ENCODE measurements at regions not wholly inside any gene's neighbourhood (a gene's known extent, or its start where the extent isn't known, plus 50 kb on each side); places are given as distances from the start of the nearest gene placed in this dataset.

GRCh38 chr4:137609718-137610430 lies 77.6 kb upstream of the PCDH18 start (continued):
- TF ChIP-seq TBL1XR1 (IDR thresholded peaks at IDR 0.05; ENCODE audit: low read depth, low read length) (no peak), FOXM1 (IDR thresholded peaks at IDR 0.05; ENCODE audit: low read depth, low read length) (no peak)

- no peak for DNase-seq (ENCODE audit: low read depth, low spot score)
- no peak for FAIRE-seq
- H2AFZ ChIP-seq (ENCODE audit: control insufficient read depth, low read depth, low read length): no peak overlapping the region
- H3K27me3 ChIP-seq (replicated peaks in 1 of 2; ENCODE audit: control insufficient read depth in 2 of 2, insufficient read depth in 2 of 2, low read length in 1 of 2): no peaks in the 10 kb centered on the region
- CTCF ChIA-PET: no interaction called here
- no peak overlapping the region for H3K27ac ChIP-seq (ENCODE audit: control insufficient read depth, insufficient read depth)
- no peak overlapping the region for H3K4me3 ChIP-seq
- H3K9me3 ChIP-seq (replicated peaks; ENCODE audit: control insufficient read depth, insufficient read depth, low read length): no peaks in the 10 kb centered on the region
- TF ChIP-seq PAX5 (IDR thresholded peaks at IDR 0.05; ENCODE audit: borderline replicate concordance, low read depth, low read length) (no peak), NFYB (IDR thresholded peaks at IDR 0.05; ENCODE audit: insufficient read depth, low read depth, low read length) (0 out of 2 replicates have a peak, but pooled peaks have one; percentile 13)
- no peak for ATAC-seq
- H3K4me2 ChIP-seq (ENCODE audit: control insufficient read depth, insufficient read depth): no peak overlapping the region
- no TSS peak for BruUV-seq (replicated peaks)
- H4K20me1 ChIP-seq (ENCODE audit: control insufficient read depth, insufficient read depth): no peaks in the 10 kb centered on the region
- SMC1A ChIA-PET (ENCODE audit: uncharacterized antibody, unreplicated experiment): no interaction called here
- RAD21 ChIA-PET (ENCODE audit: unreplicated experiment): no interaction called here
- in situ Hi-C loops (cut with MboI): no loop called here
- no peaks in the 10 kb centered on the region for H3K36me3 ChIP-seq (ENCODE audit: control insufficient read depth in 2 of 2, insufficient read depth in 2 of 2, low read length in 1 of 2)
- no peaks in the 10 kb centered on the region for H3K4me1 ChIP-seq (ENCODE audit: control insufficient read depth, insufficient read depth, low read length)
- intact Hi-C loops (cut with micrococcal nuclease; ENCODE audit: unreplicated experiment): no loop called here
- H3K79me2 ChIP-seq (ENCODE audit: control insufficient read depth, insufficient read depth, low read length): no peaks in the 10 kb centered on the region
- no peak overlapping the region for H3K9ac ChIP-seq (ENCODE audit: control insufficient read depth, insufficient read depth, low read length)
- POLR2A ChIA-PET: no interaction called here
- WGBS (ENCODE audit: insufficient coverage, insufficient replicate concordance, low lambda C conversion rate, missing lambda C conversion rate): 0% methylated on average over 1 of the region's 1 CpG
These were observed 75.8 kb upstream of the PCDH18 start for GRCh38 chr4:137608085-137608484.

GRCh38 chr4:137602436-137602835 lies 70.1 kb upstream of the PCDH18 start:
- ChIA-PET RAD21 (ENCODE audit: unreplicated experiment) (no interaction called here), CTCF (interaction anchor here (1.2 to 1.8 kb wide), 2 partner anchors 10 to 12 kb away, joined by 3 to 4 read pairs; no protein-coding TSS in a partner anchor), SMC1A (ENCODE audit: uncharacterized antibody, unreplicated experiment) (interaction anchor here (1.7 kb wide), 1 partner anchor 10 kb away, joined by 5 read pairs; no protein-coding TSS in a partner anchor), POLR2A (no interaction called here)
- no peak overlapping the region for H3K27ac ChIP-seq (ENCODE audit: control insufficient read depth, insufficient read depth)
- no peaks in the 10 kb centered on the region for H3K9me3 ChIP-seq (replicated peaks; ENCODE audit: control insufficient read depth, insufficient read depth, low read length)
- BruUV-seq (replicated peaks): no TSS peak
- no peak overlapping the region for H3K4me3 ChIP-seq
- H4K20me1 ChIP-seq (ENCODE audit: control insufficient read depth, insufficient read depth): no peaks in the 10 kb centered on the region
- no peak for TF ChIP-seq TCF7 (IDR thresholded peaks at IDR 0.05; ENCODE audit: borderline replicate concordance)
- no peak for TF ChIP-seq TCF12 (IDR thresholded peaks at IDR 0.05; ENCODE audit: low read depth, low read length)
- no peak for TF ChIP-seq NFIC (IDR thresholded peaks at IDR 0.05; ENCODE audit: low read depth, low read length)
- TF ChIP-seq ZNF622 (IDR thresholded peaks at IDR 0.05): no peak
- no peak for TF ChIP-seq MTA2 (IDR thresholded peaks at IDR 0.05; ENCODE audit: low read depth)
- no peak for TF ChIP-seq ZBTB33 (IDR thresholded peaks at IDR 0.05)
- TF ChIP-seq ELK1 (IDR thresholded peaks at IDR 0.05; ENCODE audit: low read depth, low read length): no peak
- TF ChIP-seq KLF5 (IDR thresholded peaks at IDR 0.05; ENCODE audit: partially characterized antibody): no peak
- no peak for TF ChIP-seq SIN3A (IDR thresholded peaks at IDR 0.05; ENCODE audit: low read depth, low read length)
- no peak overlapping the region for H3K4me2 ChIP-seq (ENCODE audit: control insufficient read depth, insufficient read depth)
- H3K27me3 ChIP-seq (replicated peaks in 1 of 2; ENCODE audit: control insufficient read depth in 2 of 2, insufficient read depth in 2 of 2, low read length in 1 of 2): no peaks in the 10 kb centered on the region
- no peak for DNase-seq (ENCODE audit: low read depth, low spot score)
- H3K79me2 ChIP-seq (ENCODE audit: control insufficient read depth, insufficient read depth, low read length): no peaks in the 10 kb centered on the region
- ATAC-seq: no peak
- 5% methylated on average over 2 of the region's 2 CpGs for WGBS (ENCODE audit: insufficient coverage, insufficient replicate concordance, low lambda C conversion rate, missing lambda C conversion rate)
- no peak overlapping the region for H2AFZ ChIP-seq (ENCODE audit: control insufficient read depth, low read depth, low read length)
- no peak overlapping the region for H3K9ac ChIP-seq (ENCODE audit: control insufficient read depth, insufficient read depth, low read length)
- intact Hi-C loops (cut with micrococcal nuclease; ENCODE audit: unreplicated experiment): no loop called here
- no peaks in the 10 kb centered on the region for H3K4me1 ChIP-seq (ENCODE audit: control insufficient read depth, insufficient read depth, low read length)
- no peaks in the 10 kb centered on the region for H3K36me3 ChIP-seq (ENCODE audit: control insufficient read depth in 2 of 2, insufficient read depth in 2 of 2, low read length in 1 of 2)
- no peak for FAIRE-seq
- in situ Hi-C loops (cut with MboI): no loop called here

Measured in GM12878 (cell line).